NCI-H1436 (cell line): ENCODE measurements at regions not wholly inside any gene's neighbourhood (a gene's known extent, or its start where the extent isn't known, plus 50 kb on each side); places are given as distances from the start of the nearest gene placed in this dataset.

Experiments
- DNase-seq: peaks from one replicate; lab custom pipeline; 2025; lab: John Stamatoyannopoulos, UW

DNA sequence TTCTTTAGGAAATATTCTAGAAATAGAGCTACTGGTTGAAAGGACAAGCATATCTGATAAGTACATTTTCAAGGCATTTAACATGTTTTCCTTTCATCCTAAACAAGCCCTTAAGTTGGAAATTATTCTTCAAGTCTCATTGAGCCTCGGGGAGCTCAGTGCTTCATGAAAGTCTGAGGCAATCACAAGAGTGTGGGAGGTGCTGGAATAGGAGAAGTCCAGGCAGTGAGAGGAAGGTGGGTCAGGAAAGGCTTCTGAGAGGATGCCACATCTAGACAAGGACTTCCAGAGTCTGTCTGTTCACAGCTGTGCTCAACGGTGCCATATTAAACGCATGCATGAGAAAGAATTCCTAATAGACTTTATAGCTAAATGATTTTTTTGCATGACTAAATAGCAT lies 69.8 kb downstream of the CD83 start:
- no peak for DNase-seq

DNA sequence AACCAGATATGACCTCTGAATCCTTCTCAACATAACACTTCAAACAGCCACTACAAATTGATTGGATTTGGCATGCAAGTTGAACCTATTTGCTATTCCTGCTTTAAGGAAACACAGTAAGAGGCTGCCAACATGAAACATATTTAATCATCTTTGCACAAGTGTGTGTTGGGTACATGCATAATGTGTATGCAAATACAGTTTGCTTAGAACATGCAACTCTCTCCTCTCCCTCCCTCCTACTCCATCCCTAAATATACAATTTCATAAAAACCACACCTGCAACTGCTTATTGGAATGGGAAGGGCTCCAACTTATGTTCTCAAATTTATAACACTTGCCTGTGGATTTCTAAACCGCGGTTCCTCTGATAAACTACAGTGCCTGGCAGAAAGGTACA lies 71.5 kb downstream of the CD83 start:
- no peak for DNase-seq

- DNase-seq, result no peak
These were observed 72.8 kb downstream of the CD83 start for GRCh38 chr6:14190191-14190928.

DNA sequence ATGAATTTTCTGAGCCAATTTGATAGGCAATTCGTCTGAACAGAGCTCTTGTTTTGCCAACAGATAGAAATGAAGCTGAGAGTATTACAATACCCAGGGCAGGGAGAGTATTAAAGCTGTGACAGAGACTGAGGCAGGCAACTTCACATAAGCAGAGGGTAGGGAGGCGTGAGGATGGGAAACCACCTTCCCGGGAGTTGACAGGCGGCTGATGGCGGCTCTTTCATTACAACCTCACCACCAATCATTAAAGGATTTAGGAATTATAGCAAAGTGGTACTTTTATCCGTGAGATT lies 73.3 kb downstream of the CD83 start:
- DNase-seq, result no peak

DNA sequence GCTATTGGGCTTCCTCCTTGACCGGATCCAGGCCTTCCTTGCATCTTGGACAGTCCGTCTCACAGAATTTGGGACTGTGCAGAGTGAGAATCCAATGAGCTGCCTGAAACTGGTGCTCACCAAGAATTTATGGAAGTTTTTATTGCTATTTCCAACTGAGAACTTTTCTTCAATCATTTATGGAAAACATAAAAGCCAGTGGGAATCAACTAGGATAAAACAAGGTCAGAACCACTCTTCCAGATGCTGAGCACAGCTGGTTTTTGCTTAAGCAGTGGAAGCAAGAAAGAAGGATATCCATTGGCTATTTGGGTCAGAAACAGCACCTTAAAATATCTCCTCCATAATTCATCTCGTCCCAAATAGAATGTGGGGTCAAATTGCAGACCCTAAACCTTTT lies 74.2 kb downstream of the CD83 start:
- no peak for DNase-seq

- no peak for DNase-seq
These were observed 74.7 kb downstream of the CD83 start for GRCh38 chr6:14192216-14192788.

DNA sequence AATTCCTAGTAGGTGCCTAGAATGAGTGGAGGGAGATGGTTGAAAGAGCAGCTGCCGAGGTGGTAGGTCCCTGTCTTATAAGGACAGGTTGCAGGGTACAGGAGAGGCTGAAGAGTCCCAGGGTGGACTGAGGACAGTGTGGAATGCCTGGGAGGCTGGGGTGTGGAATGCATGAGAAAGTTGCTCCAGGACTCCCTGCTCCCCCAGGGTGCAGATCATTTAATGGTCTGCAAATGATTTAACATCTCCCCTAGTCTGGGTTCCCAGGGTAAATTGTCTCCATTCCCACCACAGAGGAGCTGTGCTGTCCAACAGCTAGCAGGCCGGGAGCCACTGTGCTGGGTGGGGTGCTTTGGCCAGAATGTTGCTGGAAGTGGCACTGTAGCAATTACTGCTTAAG lies 76.0 kb downstream of the CD83 start:
- DNase-seq, result no peak

DNA sequence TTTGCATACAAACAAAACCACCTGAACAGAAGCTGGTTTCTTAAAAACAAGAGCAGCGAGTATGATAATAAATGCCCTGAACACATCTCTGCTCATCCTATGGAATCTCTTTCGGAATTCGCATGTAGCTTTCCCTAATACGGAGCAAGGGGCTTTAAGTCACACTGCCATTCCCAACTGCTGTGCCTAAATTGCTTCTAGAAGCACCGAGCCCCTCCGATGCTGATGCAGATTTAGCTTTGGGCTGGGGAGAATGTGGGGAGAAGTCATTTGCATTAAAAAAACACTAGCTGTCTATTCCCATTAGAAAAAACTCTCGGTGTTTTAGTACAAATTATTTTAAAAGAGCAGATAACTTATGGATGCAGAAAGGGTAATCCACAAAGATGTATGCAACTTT lies 76.9 kb downstream of the CD83 start:
- DNase-seq, result no peak

DNA sequence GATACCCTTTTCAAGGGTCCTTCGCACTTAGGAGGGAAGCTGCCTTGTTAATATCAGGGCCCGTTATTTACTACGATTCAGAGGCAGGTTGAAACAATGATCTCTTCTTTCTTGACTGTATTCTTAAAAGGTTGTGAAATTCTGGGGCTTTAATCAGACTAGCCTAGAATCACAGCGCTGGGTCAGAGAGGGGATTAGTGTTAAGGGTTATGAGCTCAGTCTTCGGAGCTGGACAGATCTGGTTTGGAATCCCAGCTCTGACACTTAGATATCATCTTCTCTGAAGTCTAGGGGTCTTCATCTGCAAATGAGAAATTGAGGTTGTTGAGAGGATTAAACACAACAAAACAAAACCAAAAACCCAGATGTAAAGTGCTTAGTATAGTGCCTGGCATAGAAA lies 77.4 kb downstream of the CD83 start:
- no peak for DNase-seq

GRCh38 chr6:14196026-14196425 lies 78.5 kb downstream of the CD83 start:
- DNase-seq, result no peak

DNA sequence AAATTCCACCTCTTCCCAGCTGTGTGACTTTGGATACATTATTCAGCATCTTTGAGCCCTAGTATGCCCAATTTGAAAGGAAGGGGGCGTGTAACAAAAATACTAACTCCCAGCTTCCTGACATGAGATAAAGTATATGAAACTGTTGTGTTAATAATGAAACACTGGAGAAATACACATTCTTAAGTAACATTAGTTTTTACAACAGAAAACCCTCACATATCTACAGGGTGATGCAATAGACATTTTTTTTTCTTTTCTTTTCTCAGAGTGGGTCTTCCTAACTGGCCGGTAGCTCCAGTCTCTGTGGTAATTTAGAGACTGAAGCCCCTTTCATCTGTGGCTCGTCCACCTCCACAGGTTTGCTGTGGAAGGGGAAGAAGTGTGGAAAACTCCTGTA lies 79.5 kb downstream of the CD83 start:
- DNase-seq, result no peak

- DNase-seq, result no peak
These were observed 82.5 kb downstream of the CD83 start for GRCh38 chr6:14200047-14200446.

GRCh38 chr6:14202947-14203346 lies 85.4 kb downstream of the CD83 start:
- DNase-seq, result no peak

DNA sequence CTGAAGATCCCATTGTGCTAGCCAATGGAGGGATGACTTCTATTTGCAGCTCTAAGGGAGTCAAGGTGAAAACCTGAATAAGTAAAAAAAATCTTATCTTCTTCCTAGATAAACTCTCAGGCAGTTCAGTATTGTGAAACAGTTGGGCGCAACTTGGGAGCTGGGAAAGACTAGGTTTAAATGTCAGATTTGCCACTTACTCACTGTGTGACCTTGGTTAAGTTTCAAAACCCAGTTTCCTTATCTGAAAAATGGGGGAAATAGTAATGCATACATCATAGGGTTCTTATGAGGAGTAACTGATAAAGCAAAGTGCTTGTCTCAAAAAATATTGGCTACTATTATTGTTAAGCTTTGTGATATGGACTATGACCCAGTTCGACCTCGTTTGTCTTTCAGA lies 88.8 kb downstream of the CD83 start:
- DNase-seq, result no peak

GRCh38 chr6:14207448-14207847 lies 89.9 kb downstream of the CD83 start:
- DNase-seq, result no peak

GRCh38 chr6:14209000-14209399 lies 91.4 kb downstream of the CD83 start:
- DNase-seq, result no peak

GRCh38 chr6:14210077-14210476 lies 92.5 kb downstream of the CD83 start:
- no peak for DNase-seq

- DNase-seq, result peak; percentile 86
These were observed 93.3 kb downstream of the CD83 start for GRCh38 chr6:14210663-14211561.

DNA sequence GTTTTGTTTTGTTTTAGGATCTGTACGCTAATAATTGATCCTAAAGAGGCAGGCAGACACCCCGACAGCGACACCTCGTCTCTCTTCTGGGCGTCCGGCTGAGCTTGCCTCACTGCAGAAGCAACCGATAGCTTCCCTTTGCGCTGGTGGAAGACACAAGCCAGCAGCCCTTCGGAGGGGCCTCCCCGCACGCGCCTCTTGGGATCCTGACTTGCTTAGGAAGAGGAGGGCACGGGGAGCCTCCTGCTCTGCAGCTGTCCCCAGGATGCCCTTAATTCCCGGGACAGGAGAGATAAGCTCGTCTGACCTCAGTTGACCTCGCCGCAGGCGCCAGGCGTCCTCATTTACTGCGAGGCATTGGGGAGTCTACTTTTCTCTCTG lies 94.0 kb downstream of the CD83 start:
- no peak for DNase-seq

- DNase-seq, result no peak
These were observed 94.4 kb downstream of the CD83 start for GRCh38 chr6:14212020-14212419.

DNA sequence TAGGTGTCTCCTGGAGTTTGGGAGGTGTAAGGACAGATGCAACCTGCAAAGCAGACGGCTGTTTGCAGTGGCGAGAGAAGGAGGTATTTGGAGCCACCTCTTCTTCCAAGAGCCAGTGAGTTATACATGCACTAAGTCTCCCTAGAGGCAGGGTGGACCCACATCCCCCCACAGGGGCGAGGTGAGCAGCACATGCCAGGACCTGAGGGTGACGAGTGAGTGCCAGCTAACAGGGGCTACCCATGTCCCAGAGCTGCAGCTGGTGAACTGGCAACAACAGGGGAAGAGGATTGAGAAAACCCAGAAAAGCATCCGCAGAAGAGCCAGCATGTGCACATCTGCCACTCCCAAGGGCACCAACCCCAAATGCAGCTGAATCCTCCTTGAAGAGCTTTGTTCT lies 95.1 kb downstream of the CD83 start:
- no peak for DNase-seq

GRCh38 chr6:14216946-14217684 lies 99.5 kb downstream of the CD83 start:
- no peak for DNase-seq
